ENCODE measurements at regions not wholly inside any gene's neighbourhood (a gene's known extent, or its start where the extent isn't known, plus 50 kb on each side); places are given as distances from the start of the nearest gene placed in this dataset.

DNA sequence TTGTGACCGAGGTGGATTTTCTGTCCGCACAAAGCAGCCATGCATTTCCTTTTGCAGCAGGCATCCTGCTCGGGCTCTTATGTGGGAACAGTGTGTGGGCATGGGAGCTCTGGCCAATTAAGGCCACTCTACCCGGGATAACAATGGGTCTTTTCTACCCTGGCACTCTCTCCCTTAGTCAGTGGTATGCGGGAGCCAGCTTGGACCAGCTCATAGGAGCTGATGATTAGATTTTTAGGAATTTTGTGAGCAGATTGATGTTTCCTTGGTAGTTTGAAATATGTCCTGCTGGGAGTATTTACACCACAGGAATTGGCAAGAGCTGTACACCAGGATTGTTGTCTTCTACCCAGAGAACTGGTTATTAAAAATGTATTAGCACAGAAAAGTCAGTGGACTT, 89.3 kb downstream of the SPP2 start:
- DNase-seq (ENCODE audit: insufficient read length, low spot score, missing footprints), result no peak
- Histone ChIP-seq H2AFZ (ENCODE audit: low read length) (no peak overlapping the region), H3K27ac (ENCODE audit: low read depth, low read length) (no peak overlapping the region)

GRCh38 chr2:234138836-234139235, 88.3 kb downstream of the SPP2 start:
- DNase-seq (ENCODE audit: insufficient read length, low spot score, missing footprints), result no peak
- TF ChIP-seq, protein P1, sequence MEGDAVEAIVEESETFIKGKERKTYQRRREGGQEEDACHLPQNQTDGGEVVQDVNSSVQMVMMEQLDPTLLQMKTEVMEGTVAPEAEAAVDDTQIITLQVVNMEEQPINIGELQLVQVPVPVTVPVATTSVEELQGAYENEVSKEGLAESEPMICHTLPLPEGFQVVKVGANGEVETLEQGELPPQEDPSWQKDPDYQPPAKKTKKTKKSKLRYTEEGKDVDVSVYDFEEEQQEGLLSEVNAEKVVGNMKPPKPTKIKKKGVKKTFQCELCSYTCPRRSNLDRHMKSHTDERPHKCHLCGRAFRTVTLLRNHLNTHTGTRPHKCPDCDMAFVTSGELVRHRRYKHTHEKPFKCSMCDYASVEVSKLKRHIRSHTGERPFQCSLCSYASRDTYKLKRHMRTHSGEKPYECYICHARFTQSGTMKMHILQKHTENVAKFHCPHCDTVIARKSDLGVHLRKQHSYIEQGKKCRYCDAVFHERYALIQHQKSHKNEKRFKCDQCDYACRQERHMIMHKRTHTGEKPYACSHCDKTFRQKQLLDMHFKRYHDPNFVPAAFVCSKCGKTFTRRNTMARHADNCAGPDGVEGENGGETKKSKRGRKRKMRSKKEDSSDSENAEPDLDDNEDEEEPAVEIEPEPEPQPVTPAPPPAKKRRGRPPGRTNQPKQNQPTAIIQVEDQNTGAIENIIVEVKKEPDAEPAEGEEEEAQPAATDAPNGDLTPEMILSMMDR (IDR thresholded peaks at IDR 0.05; ENCODE audit: extremely low read depth, low read depth, low read length), result no peak

More for the DNA sequence above, 89.3 kb downstream of the SPP2 start:
- Histone ChIP-seq H3K36me3 (ENCODE audit: insufficient read depth, low read length) (no peaks in the 10 kb centered on the region), H3K79me2 (ENCODE audit: insufficient read depth, low read length) (no peaks in the 10 kb centered on the region), H3K4me2 (ENCODE audit: insufficient read depth, low read length) (no peak overlapping the region), H3K4me3 (ENCODE audit: insufficient read depth, low read length) (no peak overlapping the region), H3K4me1 (ENCODE audit: insufficient read depth, low read length) (peaks cover 3% of the 10 kb centered on the region), H4K20me1 (ENCODE audit: insufficient read depth, low read length) (no peaks in the 10 kb centered on the region), H3K27me3 (ENCODE audit: insufficient read depth, low read length) (no peaks in the 10 kb centered on the region), H3K9me3 (ENCODE audit: low read depth, low read length) (peaks cover 2% of the 10 kb centered on the region)
- TF ChIP-seq, protein P1 (IDR thresholded peaks at IDR 0.05; ENCODE audit: extremely low read depth, low read depth, low read length), result no peak

GRCh38 chr2:234137400-234138014, 87.0 kb downstream of the SPP2 start:
- no peak overlapping the region for H2AFZ ChIP-seq (ENCODE audit: low read length)
- no peaks in the 10 kb centered on the region for H3K36me3 ChIP-seq (ENCODE audit: insufficient read depth, low read length)
- no peaks in the 10 kb centered on the region for H3K27me3 ChIP-seq (ENCODE audit: insufficient read depth, low read length)
- H3K9me3 ChIP-seq (ENCODE audit: low read depth, low read length), result peaks cover 2% of the 10 kb centered on the region
- no peak overlapping the region for H3K4me3 ChIP-seq (ENCODE audit: insufficient read depth, low read length)
- TF ChIP-seq, protein P1 (IDR thresholded peaks at IDR 0.05; ENCODE audit: extremely low read depth, low read depth, low read length), result no peak
- peaks cover 13% of the 10 kb centered on the region for H3K4me1 ChIP-seq (ENCODE audit: insufficient read depth, low read length)
- H3K79me2 ChIP-seq (ENCODE audit: insufficient read depth, low read length), result no peaks in the 10 kb centered on the region
- H3K4me2 ChIP-seq (ENCODE audit: insufficient read depth, low read length), result no peak overlapping the region
- no peak for DNase-seq (ENCODE audit: insufficient read length, low spot score, missing footprints)
- H3K27ac ChIP-seq (ENCODE audit: low read depth, low read length), result no peak overlapping the region
- no peaks in the 10 kb centered on the region for H4K20me1 ChIP-seq (ENCODE audit: insufficient read depth, low read length)

More at GRCh38 chr2:234138836-234139235, 88.3 kb downstream of the SPP2 start:
- H3K9me3 ChIP-seq (ENCODE audit: low read depth, low read length), result peaks cover 2% of the 10 kb centered on the region
- no peak overlapping the region for H2AFZ ChIP-seq (ENCODE audit: low read length)
- H3K79me2 ChIP-seq (ENCODE audit: insufficient read depth, low read length), result no peaks in the 10 kb centered on the region
- H3K4me1 ChIP-seq (ENCODE audit: insufficient read depth, low read length), result peaks cover 7% of the 10 kb centered on the region
- no peaks in the 10 kb centered on the region for H3K36me3 ChIP-seq (ENCODE audit: insufficient read depth, low read length)
- no peak overlapping the region for H3K4me3 ChIP-seq (ENCODE audit: insufficient read depth, low read length)
- H3K27me3 ChIP-seq (ENCODE audit: insufficient read depth, low read length), result no peaks in the 10 kb centered on the region
- H3K27ac ChIP-seq (ENCODE audit: low read depth, low read length), result no peak overlapping the region
- H3K4me2 ChIP-seq (ENCODE audit: insufficient read depth, low read length), result no peak overlapping the region
- no peaks in the 10 kb centered on the region for H4K20me1 ChIP-seq (ENCODE audit: insufficient read depth, low read length)

DNA sequence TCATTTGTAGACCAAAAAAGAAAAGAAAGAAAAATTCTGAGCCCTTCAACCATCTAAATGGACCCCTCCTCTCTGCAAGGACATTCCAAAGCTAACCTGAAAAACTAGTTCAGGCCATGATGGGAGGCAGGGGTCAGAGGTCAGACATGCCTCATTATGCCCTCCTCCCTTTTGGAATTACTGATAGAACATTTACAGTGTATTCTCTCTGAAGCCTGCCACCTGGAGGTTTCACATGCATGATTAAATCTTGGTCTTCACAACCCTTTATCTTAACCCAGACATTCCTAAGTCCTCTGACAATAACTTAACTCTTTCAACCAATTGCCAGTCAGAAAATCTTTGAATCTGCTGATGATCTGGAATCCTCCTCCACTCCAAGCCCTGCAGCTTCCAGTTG, 86.0 kb downstream of the SPP2 start:
- H3K36me3 ChIP-seq (ENCODE audit: insufficient read depth, low read length), result no peaks in the 10 kb centered on the region
- H3K9me3 ChIP-seq (ENCODE audit: low read depth, low read length), result peaks cover 2% of the 10 kb centered on the region
- peaks cover 13% of the 10 kb centered on the region for H3K4me1 ChIP-seq (ENCODE audit: insufficient read depth, low read length)
- no peak for DNase-seq (ENCODE audit: insufficient read length, low spot score, missing footprints)
- H3K27ac ChIP-seq (ENCODE audit: low read depth, low read length), result no peak overlapping the region
- H3K4me2 ChIP-seq (ENCODE audit: insufficient read depth, low read length), result no peak overlapping the region
- H4K20me1 ChIP-seq (ENCODE audit: insufficient read depth, low read length), result no peaks in the 10 kb centered on the region
- no peak overlapping the region for H3K4me3 ChIP-seq (ENCODE audit: insufficient read depth, low read length)
- H3K79me2 ChIP-seq (ENCODE audit: insufficient read depth, low read length), result no peaks in the 10 kb centered on the region
- H2AFZ ChIP-seq (ENCODE audit: low read length), result no peak overlapping the region
- H3K27me3 ChIP-seq (ENCODE audit: insufficient read depth, low read length), result no peaks in the 10 kb centered on the region
- TF ChIP-seq, protein P1 (IDR thresholded peaks at IDR 0.05; ENCODE audit: extremely low read depth, low read depth, low read length), result no peak
